K562 (cell line): ENCODE measurements at regions not wholly inside any gene's neighbourhood (a gene's known extent, or its start where the extent isn't known, plus 50 kb on each side); places are given as distances from the start of the nearest gene placed in this dataset.

Experiments
- CREBBP ChIP-seq: IDR thresholded peaks from one replicate; pipeline ENCODE4 v1.6.1; 2012; ENCODE audit warnings: low read depth, mild to moderate bottlenecking, control low read depth, inconsistent platforms, low read length
- E2F3 ChIP-seq: fragments of 250-450 bp; sonication (Bioruptor Pico); IDR thresholded peaks from 2 replicates; pipeline ENCODE4 v1.4.0; 2020; ENCODE audit warnings: mild to moderate bottlenecking
- ELF1 ChIP-seq: fragments of 200-800 bp; sonication (Bioruptor generic); IDR thresholded peaks from 2 replicates; pipeline ENCODE4 v1.6.1; 2016; ENCODE audit warnings: missing genetic modification characterization, missing compliant biosample characterization
- ESRRA ChIP-seq: fragments of 450-650 bp; IDR thresholded peaks from 2 replicates; pipeline ENCODE4 v1.6.1; 2014; ENCODE audit warnings: low read depth, mild to moderate bottlenecking, moderate library complexity, borderline replicate concordance
- HINFP ChIP-seq: fragments of 450-650 bp; conservative IDR thresholded peaks from 2 replicates; pipeline ENCODE4 v1.6.1; 2016; ENCODE audit warnings: missing genetic modification characterization, low read depth, mild to moderate bottlenecking, control low read depth, missing compliant biosample characterization
- HOXB6 ChIP-seq: fragments of 250-450 bp; sonication (Bioruptor Pico); IDR thresholded peaks from 2 replicates; pipeline ENCODE4 v1.5.1; 2022; ENCODE audit warnings: mild to moderate bottlenecking, borderline replicate concordance
- MBD2 ChIP-seq: sonication (generic); IDR thresholded peaks from 2 replicates; pipeline ENCODE4 v1.6.1; 2016; ENCODE audit warnings: low read depth, borderline replicate concordance
- NFXL1 ChIP-seq: fragments of 450-650 bp; formaldehyde crosslinking; IDR thresholded peaks from 2 replicates; pipeline ENCODE4 v1.4.0; 2021; ENCODE audit warnings: mild to moderate bottlenecking
- NRF1 ChIP-seq, 2 experiments: fragments of 450-650 bp; IDR thresholded peaks in 1 of 2; conservative IDR thresholded peaks in 1 of 2; 2 replicates each; pipeline ENCODE4 v1.6.1; 2014; ENCODE audit warnings: mild to moderate bottlenecking in 2 of 2
- PKNOX1 ChIP-seq: fragments of 450-650 bp; IDR thresholded peaks from 2 replicates; pipeline ENCODE4 v1.6.1; 2016
- ZNF124 ChIP-seq: sonication (generic); formaldehyde crosslinking; IDR thresholded peaks from 2 replicates; pipeline ENCODE4 v1.8.1; 2022; ENCODE audit warnings: missing genetic modification reagents
- TF ChIP-seq, protein P1 (sequence below): sonication (generic); formaldehyde crosslinking; IDR thresholded peaks from 2 replicates; pipeline ENCODE4 v1.8.1; 2023; ENCODE audit warnings: mild to moderate bottlenecking, missing genetic modification reagents
- TF ChIP-seq, protein P2 (sequence below): fragments of 250-450 bp; sonication (Bioruptor Pico); IDR thresholded peaks from 2 replicates; pipeline ENCODE4 v1.8.0; 2022; ENCODE audit warnings: inconsistent platforms
- TF ChIP-seq, protein P3 (sequence below): fragments of 450-650 bp; IDR thresholded peaks from 2 replicates; pipeline ENCODE4 v1.6.1; 2016; ENCODE audit warnings: low read depth

DNA sequence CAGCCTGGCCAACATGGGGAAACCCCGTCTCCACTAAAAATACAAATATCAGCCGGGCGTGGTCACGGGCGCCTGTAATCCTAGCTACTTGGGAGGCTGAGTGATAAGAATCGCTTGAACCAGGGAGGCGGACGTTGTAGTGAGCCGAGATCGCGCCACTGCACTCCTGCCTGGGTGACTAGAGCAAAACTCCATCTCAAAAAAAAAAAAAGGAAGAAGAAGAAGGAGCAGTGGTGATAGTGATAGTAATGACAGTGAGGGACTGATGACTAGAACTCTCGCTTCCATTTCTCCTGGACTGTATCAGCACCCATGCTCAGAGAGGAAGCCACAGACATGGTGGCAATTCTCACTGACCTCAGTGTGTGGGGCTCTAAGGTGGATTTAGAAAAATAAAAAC, 52.6 kb upstream of the CLINT1 start (continued):
- TF ChIP-seq, protein P1, sequence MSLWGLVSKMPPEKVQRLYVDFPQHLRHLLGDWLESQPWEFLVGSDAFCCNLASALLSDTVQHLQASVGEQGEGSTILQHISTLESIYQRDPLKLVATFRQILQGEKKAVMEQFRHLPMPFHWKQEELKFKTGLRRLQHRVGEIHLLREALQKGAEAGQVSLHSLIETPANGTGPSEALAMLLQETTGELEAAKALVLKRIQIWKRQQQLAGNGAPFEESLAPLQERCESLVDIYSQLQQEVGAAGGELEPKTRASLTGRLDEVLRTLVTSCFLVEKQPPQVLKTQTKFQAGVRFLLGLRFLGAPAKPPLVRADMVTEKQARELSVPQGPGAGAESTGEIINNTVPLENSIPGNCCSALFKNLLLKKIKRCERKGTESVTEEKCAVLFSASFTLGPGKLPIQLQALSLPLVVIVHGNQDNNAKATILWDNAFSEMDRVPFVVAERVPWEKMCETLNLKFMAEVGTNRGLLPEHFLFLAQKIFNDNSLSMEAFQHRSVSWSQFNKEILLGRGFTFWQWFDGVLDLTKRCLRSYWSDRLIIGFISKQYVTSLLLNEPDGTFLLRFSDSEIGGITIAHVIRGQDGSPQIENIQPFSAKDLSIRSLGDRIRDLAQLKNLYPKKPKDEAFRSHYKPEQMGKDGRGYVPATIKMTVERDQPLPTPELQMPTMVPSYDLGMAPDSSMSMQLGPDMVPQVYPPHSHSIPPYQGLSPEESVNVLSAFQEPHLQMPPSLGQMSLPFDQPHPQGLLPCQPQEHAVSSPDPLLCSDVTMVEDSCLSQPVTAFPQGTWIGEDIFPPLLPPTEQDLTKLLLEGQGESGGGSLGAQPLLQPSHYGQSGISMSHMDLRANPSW, result no peak
- no peak for TF ChIP-seq E2F3 (CRISPR knock-in tag)
- TF ChIP-seq CREBBP, result no peak
- TF ChIP-seq, protein P2, sequence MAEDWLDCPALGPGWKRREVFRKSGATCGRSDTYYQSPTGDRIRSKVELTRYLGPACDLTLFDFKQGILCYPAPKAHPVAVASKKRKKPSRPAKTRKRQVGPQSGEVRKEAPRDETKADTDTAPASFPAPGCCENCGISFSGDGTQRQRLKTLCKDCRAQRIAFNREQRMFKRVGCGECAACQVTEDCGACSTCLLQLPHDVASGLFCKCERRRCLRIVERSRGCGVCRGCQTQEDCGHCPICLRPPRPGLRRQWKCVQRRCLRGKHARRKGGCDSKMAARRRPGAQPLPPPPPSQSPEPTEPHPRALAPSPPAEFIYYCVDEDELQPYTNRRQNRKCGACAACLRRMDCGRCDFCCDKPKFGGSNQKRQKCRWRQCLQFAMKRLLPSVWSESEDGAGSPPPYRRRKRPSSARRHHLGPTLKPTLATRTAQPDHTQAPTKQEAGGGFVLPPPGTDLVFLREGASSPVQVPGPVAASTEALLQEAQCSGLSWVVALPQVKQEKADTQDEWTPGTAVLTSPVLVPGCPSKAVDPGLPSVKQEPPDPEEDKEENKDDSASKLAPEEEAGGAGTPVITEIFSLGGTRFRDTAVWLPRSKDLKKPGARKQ (CRISPR knock-in tag), result no peak
- 0 out of 2 replicates have a peak, but pooled peaks have one; percentile 19 for TF ChIP-seq PKNOX1
- TF ChIP-seq ESRRA, result no peak
- peak; percentile 74; the same call in 1 of the 2 replicates for TF ChIP-seq HINFP (tag)
- no peak for TF ChIP-seq NFXL1
- TF ChIP-seq, protein P3, sequence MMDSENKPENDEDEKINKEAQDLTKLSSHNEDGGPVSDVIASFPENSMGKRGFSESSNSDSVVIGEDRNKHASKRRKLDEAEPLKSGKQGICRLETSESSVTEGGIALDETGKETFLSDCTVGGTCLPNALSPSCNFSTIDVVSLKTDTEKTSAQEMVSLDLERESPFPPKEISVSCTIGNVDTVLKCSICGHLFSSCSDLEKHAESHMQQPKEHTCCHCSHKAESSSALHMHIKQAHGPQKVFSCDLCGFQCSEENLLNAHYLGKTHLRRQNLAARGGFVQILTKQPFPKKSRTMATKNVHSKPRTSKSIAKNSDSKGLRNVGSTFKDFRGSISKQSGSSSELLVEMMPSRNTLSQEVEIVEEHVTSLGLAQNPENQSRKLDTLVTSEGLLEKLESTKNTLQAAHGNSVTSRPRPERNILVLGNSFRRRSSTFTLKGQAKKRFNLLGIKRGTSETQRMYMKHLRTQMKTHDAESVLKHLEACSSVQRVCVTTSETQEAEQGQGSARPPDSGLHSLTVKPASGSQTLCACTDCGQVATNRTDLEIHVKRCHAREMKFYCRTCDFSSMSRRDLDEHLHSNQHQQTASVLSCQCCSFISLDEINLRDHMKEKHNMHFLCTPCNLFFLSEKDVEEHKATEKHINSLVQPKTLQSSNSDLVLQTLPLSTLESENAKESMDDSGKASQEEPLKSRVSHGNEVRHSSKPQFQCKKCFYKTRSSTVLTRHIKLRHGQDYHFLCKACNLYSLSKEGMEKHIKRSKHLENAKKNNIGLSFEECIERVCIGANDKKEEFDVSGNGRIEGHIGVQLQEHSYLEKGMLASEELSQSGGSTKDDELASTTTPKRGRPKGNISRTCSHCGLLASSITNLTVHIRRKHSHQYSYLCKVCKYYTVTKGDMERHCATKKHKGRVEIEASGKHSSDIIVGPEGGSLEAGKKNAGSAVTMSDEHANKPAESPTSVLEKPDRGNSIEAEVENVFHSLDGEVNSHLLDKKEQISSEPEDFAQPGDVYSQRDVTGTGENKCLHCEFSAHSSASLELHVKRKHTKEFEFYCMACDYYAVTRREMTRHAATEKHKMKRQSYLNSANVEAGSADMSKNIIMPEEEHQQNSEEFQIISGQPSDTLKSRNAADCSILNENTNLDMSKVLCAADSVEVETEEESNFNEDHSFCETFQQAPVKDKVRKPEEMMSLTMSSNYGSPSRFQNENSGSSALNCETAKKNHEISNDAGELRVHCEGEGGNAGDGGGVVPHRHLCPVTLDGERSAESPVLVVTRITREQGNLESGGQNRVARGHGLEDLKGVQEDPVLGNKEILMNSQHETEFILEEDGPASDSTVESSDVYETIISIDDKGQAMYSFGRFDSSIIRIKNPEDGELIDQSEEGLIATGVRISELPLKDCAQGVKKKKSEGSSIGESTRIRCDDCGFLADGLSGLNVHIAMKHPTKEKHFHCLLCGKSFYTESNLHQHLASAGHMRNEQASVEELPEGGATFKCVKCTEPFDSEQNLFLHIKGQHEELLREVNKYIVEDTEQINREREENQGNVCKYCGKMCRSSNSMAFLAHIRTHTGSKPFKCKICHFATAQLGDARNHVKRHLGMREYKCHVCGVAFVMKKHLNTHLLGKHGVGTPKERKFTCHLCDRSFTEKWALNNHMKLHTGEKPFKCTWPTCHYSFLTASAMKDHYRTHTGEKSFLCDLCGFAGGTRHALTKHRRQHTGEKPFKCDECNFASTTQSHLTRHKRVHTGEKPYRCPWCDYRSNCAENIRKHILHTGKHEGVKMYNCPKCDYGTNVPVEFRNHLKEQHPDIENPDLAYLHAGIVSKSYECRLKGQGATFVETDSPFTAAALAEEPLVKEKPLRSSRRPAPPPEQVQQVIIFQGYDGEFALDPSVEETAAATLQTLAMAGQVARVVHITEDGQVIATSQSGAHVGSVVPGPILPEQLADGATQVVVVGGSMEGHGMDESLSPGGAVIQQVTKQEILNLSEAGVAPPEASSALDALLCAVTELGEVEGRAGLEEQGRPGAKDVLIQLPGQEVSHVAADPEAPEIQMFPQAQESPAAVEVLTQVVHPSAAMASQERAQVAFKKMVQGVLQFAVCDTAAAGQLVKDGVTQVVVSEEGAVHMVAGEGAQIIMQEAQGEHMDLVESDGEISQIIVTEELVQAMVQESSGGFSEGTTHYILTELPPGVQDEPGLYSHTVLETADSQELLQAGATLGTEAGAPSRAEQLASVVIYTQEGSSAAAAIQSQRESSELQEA, result no peak
- peak in 1 of 2 experiments; percentile 21; a peak in 1 of 4 replicates for TF ChIP-seq NRF1 (conservative IDR thresholded peaks at IDR 0.05 in 1 of 2, IDR thresholded peaks at IDR 0.05 in 1 of 2)
- no peak for TF ChIP-seq HOXB6 (CRISPR knock-in tag)
- no peak for TF ChIP-seq ZNF124 (CRISPR knock-in tag)
- TF ChIP-seq MBD2, result no peak
- TF ChIP-seq ELF1 (tag), result no peak
